ENCODE measurements at regions not wholly inside any gene's neighbourhood (a gene's known extent, or its start where the extent isn't known, plus 50 kb on each side); places are given as distances from the start of the nearest gene placed in this dataset.
A peak's percentile ranks its signal among the peaks of the same experiment; 100 is the strongest.

DNA sequence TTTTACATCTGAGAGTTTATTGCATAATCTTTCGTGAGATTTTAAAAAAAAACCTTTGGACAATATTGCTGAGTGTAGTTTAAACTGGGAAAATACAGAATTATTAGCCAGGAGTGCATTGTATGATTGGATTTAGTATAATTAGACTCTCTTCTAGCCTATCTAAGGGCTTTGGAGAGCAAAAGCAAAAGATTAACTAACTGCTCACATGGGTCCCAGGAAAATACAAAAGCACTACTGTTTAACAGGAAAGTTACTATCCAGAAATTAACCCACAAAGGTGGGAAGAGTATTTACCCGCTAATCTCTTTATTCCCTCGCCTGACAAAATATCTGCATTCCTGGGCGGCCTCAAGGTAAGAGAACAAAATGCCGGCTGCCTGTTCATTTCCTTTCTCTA is 309.5 kb downstream of the ATXN7L3B start:
- H3K4me1 ChIP-seq, result peaks cover 5% of the 10 kb centered on the region
- H3K27ac ChIP-seq, result no peak overlapping the region
- H3K27me3 ChIP-seq, result no peaks in the 10 kb centered on the region
- H3K4me2 ChIP-seq, result no peak overlapping the region
- no peaks in the 10 kb centered on the region for H3K36me3 ChIP-seq
- H3K9ac ChIP-seq, result no peak overlapping the region
- no peak overlapping the region for H3K4me3 ChIP-seq
- no peaks in the 10 kb centered on the region for H3K9me3 ChIP-seq
- H4K20me1 ChIP-seq, result no peaks in the 10 kb centered on the region
- no peak for TF ChIP-seq Cebpa-rat (IDR thresholded peaks at IDR 0.05)

DNA sequence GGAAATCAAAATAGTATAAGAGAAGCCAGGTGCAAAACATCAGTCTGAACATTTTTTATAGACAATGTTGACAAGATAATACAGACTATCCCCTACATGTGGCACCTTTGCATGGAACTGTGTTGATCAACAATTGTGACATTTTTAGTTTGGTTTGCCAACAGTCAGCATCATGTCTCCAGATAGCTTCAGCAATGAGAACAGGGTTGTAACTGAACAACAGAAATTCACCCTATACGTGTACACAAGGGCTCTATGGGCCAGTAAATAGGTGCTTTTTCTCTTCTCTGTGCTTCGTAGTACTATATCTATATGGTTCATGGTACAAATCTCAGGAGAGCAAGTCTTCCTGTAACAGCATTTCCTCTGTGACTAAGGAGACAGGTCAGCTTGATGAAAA is 310.4 kb downstream of the ATXN7L3B start:
- TF ChIP-seq Cebpa-rat (IDR thresholded peaks at IDR 0.05), result no peak
- H3K4me2 ChIP-seq, result no peak overlapping the region
- peaks cover 5% of the 10 kb centered on the region for H3K4me1 ChIP-seq
- no peaks in the 10 kb centered on the region for H3K36me3 ChIP-seq
- no peaks in the 10 kb centered on the region for H4K20me1 ChIP-seq
- H3K4me3 ChIP-seq, result no peak overlapping the region
- no peak overlapping the region for H3K9ac ChIP-seq
- H3K27ac ChIP-seq, result no peak overlapping the region
- H3K9me3 ChIP-seq, result no peaks in the 10 kb centered on the region
- H3K27me3 ChIP-seq, result no peaks in the 10 kb centered on the region

DNA sequence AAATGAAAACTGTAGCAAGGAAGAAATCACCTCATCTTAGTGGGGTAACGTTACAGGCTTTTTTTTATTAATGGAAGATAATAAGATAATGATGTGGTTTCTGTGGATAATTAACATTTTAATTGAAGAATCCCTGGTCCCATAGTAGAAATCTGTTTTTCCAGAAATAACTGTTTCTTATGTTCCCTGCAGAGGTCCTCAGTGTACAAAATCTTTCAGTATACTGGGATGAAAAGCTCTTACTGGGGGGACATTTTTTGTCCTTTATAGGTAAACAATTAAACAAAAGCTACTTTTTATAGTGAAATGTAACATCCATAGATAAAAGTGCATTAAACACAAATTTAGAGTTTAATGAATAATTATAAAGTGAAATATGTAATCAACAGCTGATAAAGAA is 312.2 kb downstream of the ATXN7L3B start:
- TF ChIP-seq Cebpa-rat (IDR thresholded peaks at IDR 0.05), result no peak
- no peaks in the 10 kb centered on the region for H3K27me3 ChIP-seq
- H3K36me3 ChIP-seq, result no peaks in the 10 kb centered on the region
- no peaks in the 10 kb centered on the region for H4K20me1 ChIP-seq
- no peak overlapping the region for H3K4me3 ChIP-seq
- no peak overlapping the region for H3K4me2 ChIP-seq
- no peak overlapping the region for H3K9ac ChIP-seq
- H3K27ac ChIP-seq, result no peak overlapping the region
- no peaks in the 10 kb centered on the region for H3K9me3 ChIP-seq
- H3K4me1 ChIP-seq, result peaks cover 5% of the 10 kb centered on the region

DNA sequence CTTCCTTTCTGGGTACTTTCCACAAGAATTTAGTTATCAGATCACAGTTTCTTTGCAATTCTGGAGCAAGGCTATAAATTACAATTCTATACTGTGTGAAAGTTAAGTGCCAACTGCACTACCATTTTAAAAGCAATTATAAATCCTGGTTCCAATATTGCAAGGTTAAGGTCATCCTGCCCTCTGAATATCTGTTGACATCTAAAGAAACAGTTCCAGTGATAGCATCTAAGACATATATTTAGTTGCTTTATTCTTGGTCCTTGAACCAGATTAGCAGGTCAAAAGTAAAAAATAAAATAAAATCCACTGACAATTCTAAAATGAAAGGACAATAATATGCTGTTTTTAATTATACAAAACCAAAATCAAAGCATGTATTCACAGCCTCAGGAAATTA is 334.2 kb downstream of the ATXN7L3B start:
- Histone ChIP-seq H3K4me1 (no peaks in the 10 kb centered on the region), H3K27me3 (no peaks in the 10 kb centered on the region), H3K4me2 (no peak overlapping the region), H3K4me3 (no peak overlapping the region), H3K27ac (no peak overlapping the region), H3K9me3 (no peaks in the 10 kb centered on the region), H3K36me3 (no peaks in the 10 kb centered on the region), H4K20me1 (no peaks in the 10 kb centered on the region), H3K9ac (no peak overlapping the region)
- no peak for TF ChIP-seq Cebpa-rat (IDR thresholded peaks at IDR 0.05)

DNA sequence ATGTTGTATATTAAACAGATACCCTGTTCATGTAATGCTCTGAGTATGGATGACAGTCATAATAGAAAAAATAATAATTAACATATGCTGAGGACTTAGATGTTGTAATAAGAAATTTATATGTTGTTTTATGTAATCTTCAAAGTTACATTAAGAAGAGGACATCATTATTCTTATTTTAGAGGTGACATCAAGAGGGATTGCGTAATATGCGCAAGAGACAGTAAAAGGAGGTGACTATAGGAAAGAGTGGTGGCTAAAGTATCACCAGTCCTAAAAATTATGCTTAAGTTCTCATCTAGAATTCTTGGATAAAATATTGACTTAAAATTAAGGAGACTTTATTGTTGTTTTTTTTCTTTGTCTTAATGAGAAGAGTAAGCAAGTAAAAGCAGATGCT is 323.9 kb downstream of the KCNC2 start:
- H4K20me1 ChIP-seq, result no peaks in the 10 kb centered on the region
- no peaks in the 10 kb centered on the region for H3K4me1 ChIP-seq
- H3K4me3 ChIP-seq, result no peak overlapping the region
- H3K36me3 ChIP-seq, result no peaks in the 10 kb centered on the region
- H3K27ac ChIP-seq, result no peak overlapping the region
- TF ChIP-seq Cebpa-rat (IDR thresholded peaks at IDR 0.05), result peak; percentile 82; the same call in 1 of the 2 replicates
- no peaks in the 10 kb centered on the region for H3K27me3 ChIP-seq
- H3K9me3 ChIP-seq, result no peaks in the 10 kb centered on the region
- H3K4me2 ChIP-seq, result no peak overlapping the region
- H3K9ac ChIP-seq, result no peak overlapping the region

DNA sequence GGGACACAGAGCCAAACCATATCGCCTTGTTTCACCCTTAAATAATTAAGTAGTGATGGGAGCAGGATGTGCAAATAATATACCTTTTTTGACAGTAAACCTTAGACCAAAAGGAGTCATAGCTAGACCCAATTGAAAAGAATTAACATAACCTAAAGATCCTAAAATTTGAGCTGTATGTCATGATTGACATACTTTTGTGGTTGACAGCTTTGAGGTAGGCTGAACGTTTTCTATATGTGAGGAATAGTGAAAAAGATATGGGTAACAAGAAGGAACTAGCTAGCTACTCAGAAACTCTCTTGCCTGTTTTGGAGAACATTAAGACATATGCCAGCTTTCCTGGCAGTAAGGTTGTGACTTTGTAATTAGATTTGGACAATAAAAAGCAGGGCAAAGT is 320.6 kb downstream of the KCNC2 start:
- Histone ChIP-seq H4K20me1 (no peaks in the 10 kb centered on the region), H3K9me3 (no peaks in the 10 kb centered on the region), H3K27ac (no peak overlapping the region), H3K27me3 (no peaks in the 10 kb centered on the region), H3K4me3 (no peak overlapping the region), H3K9ac (no peak overlapping the region), H3K4me2 (no peak overlapping the region), H3K4me1 (no peaks in the 10 kb centered on the region), H3K36me3 (no peaks in the 10 kb centered on the region)
- TF ChIP-seq Cebpa-rat (IDR thresholded peaks at IDR 0.05), result no peak

DNA sequence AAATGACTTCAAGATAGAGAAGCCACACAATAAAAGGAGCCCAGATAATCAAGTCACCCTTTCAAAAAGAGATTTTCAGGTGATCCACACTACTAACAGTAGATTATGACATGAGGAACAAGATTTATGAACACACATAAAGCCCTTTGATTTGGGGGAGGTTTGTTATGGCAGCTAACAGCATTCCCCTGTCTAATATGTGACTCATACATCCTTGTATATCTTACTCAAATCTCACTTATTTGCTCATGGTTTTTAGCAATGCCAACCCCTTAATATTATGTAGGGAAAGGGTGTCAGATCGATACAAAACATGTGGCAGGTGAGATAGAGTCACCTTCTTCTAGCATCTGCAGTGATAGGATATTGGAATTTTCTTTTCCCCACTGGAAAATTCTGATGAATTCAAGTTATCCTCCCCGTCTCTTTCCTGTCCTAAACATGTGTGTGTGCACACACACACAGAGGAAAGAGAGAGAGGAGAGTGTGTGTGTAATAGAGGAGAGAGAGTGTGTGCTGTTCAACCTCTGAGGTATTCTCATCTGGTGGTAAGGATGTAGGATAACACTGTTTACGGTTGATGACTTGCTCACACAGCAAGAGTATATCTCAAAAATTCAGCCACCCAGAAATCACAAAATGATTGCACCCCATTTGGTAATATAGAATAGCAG is 319.9 kb downstream of the KCNC2 start:
- TF ChIP-seq Cebpa-rat (IDR thresholded peaks at IDR 0.05), result no peak
- Histone ChIP-seq H3K4me1 (no peaks in the 10 kb centered on the region), H3K36me3 (no peaks in the 10 kb centered on the region), H3K27me3 (no peaks in the 10 kb centered on the region), H3K9ac (no peak overlapping the region), H3K4me3 (no peak overlapping the region), H3K4me2 (no peak overlapping the region), H4K20me1 (no peaks in the 10 kb centered on the region), H3K9me3 (no peaks in the 10 kb centered on the region), H3K27ac (no peak overlapping the region)

DNA sequence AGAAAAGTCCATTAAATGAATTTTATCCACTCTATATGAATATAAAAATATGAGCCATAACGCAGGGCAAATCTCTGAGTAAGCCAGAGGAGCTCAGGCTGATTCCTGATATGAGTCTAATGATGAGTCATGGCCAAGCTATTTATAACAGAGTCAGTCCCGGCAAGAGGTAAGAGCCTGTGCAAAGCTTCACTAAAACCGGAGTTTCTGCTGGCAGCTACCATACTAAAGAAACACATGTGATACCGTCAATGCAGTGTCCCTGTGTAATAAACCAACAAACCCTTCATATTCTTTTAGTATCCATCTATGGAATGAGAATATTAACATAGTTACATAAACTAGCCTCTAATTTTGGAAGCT is 319.4 kb downstream of the KCNC2 start:
- Histone ChIP-seq H3K4me3 (no peak overlapping the region), H4K20me1 (no peaks in the 10 kb centered on the region), H3K9ac (no peak overlapping the region), H3K36me3 (no peaks in the 10 kb centered on the region), H3K4me1 (no peaks in the 10 kb centered on the region), H3K27me3 (no peaks in the 10 kb centered on the region), H3K27ac (no peak overlapping the region), H3K9me3 (no peaks in the 10 kb centered on the region), H3K4me2 (no peak overlapping the region)
- TF ChIP-seq Cebpa-rat (IDR thresholded peaks at IDR 0.05), result no peak

DNA sequence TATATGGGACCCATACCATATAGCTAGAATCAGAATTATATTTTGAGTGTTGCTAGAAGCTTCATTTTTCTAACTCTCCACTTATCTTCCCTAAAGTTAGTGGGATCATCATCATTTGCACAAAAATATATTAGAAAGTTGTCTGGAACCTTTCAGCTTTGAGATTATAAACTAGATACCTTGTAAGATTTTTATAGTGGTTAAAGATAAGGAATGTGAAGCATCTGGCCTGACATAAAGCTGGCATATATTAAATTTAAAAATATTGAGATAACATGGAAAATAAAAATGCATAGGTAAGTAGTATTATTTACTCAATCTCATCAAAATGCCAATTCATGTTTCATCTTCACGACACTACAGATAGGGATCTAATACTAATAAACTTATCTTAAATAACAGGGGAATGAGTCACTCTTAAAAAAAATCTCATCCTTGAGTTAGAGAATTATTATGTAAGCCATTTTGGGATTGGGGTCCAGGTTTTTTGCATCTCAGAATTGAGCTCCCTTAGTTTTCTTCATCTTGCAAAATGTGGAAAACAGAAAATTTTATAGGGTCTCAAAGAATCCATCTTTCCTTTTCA is 318.5 kb downstream of the KCNC2 start:
- no peak for TF ChIP-seq Cebpa-rat (IDR thresholded peaks at IDR 0.05)
- no peak overlapping the region for H3K9ac ChIP-seq
- H3K4me3 ChIP-seq, result no peak overlapping the region
- H3K36me3 ChIP-seq, result no peaks in the 10 kb centered on the region
- no peak overlapping the region for H3K4me2 ChIP-seq
- no peaks in the 10 kb centered on the region for H3K27me3 ChIP-seq
- no peaks in the 10 kb centered on the region for H4K20me1 ChIP-seq
- no peaks in the 10 kb centered on the region for H3K4me1 ChIP-seq
- no peak overlapping the region for H3K27ac ChIP-seq
- H3K9me3 ChIP-seq, result no peaks in the 10 kb centered on the region

DNA sequence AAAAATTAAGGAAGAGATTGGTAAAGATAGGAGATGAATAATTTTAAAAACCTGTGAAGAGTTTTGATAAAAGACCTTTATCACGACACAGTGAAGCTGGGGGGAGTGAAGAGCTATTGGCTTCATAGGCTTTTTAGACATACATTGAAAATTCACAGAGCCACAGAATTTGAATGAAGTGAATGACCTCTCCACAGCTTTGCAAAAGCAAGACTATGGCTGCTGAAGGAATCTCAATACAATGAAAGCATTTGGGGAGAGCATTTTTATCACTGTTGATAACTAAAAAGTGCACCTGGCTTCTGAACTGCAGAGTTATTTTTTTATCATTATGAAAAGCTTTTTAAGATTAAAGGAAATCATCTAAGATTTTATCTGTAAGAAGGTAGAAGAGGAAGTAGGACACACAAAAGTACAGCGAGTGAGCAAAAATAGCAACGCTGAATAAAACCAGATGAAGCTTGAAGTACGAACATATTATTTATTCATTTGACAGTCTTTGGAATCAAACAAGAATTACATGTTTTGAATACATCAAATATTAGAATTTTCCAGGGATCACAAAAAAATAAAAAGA is 317.5 kb downstream of the KCNC2 start:
- Histone ChIP-seq H3K4me1 (no peaks in the 10 kb centered on the region), H3K27ac (no peak overlapping the region), H3K9me3 (no peaks in the 10 kb centered on the region), H3K4me3 (no peak overlapping the region), H3K4me2 (no peak overlapping the region), H3K36me3 (no peaks in the 10 kb centered on the region), H4K20me1 (no peaks in the 10 kb centered on the region), H3K27me3 (no peaks in the 10 kb centered on the region), H3K9ac (no peak overlapping the region)
- TF ChIP-seq Cebpa-rat (IDR thresholded peaks at IDR 0.05), result no peak

All from BLaER1 (cell line).